Cardiac muscle cell (in vitro differentiated cells and primary cell): ENCODE measurements at regions not wholly inside any gene's neighbourhood (a gene's known extent, or its start where the extent isn't known, plus 50 kb on each side); places are given as distances from the start of the nearest gene placed in this dataset.

Experiments
- DNase-seq, 2 donors: peaks; one replicate each; pipeline versions ENCODE4 v3.0.0 to v3.0.0-alpha.2; 2010 to 2017; ENCODE audit warnings: low read depth in 1 of 2, low spot score in 1 of 2
- H3K27ac ChIP-seq: fragments of 200-600 bp; sonication (generic); 2 replicates; pipeline ENCODE4 v1.5.1; 2016
- H3K27me3 ChIP-seq: fragments of 200-600 bp; sonication (generic); 2 replicates; pipeline ENCODE4 v1.6.0; 2016; ENCODE audit warnings: control low read depth
- H3K36me3 ChIP-seq: fragments of 200-600 bp; sonication (generic); 2 replicates; pipeline ENCODE4 v1.5.1; 2016; ENCODE audit warnings: control low read depth
- H3K4me1 ChIP-seq: fragments of 200-600 bp; sonication (generic); 2 replicates; pipeline ENCODE4 v1.8.1; 2017; ENCODE audit warnings: low read depth, mild to moderate bottlenecking, mixed run types
- H3K4me3 ChIP-seq: fragments of 200-600 bp; sonication (generic); 2 replicates; pipeline ENCODE4 v1.5.1; 2016; ENCODE audit warnings: mild to moderate bottlenecking
- H3K9me3 ChIP-seq: fragments of 200-600 bp; sonication (generic); 2 replicates; pipeline ENCODE4 v1.5.1; 2017; ENCODE audit warnings: low read depth, mild to moderate bottlenecking, control low read depth
- TF ChIP-seq, protein P1 (sequence below): IDR thresholded peaks from 2 replicates; pipeline ENCODE4 v1.5.1; 2012; ENCODE audit warnings: low read depth, mild to moderate bottlenecking, low read length

DNA sequence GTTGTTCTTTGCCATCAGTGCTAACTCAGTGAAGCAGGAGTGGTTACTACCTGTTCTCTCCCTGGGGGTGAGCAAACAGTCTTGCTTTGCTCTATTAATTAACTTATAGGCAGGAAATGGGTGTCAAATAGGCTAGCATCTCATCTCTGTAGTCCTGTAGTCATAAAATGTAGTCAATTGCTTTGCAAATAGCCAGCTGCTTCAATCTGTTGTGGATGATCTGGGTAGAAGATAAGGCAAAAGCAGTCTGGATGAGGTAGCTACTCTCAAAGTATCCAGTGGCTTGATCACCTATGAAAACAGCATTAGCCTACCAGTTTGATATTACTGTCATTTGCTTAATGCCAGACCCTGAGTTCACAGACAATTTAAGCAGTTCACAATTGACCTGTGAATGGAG lies 369.0 kb upstream of the TMTC1 start:
- no peak overlapping the region for H3K4me3 ChIP-seq
- DNase-seq, result no peak
- no peaks in the 10 kb centered on the region for H3K9me3 ChIP-seq
- H3K36me3 ChIP-seq, result no peaks in the 10 kb centered on the region
- H3K27ac ChIP-seq, result no peak overlapping the region
- H3K27me3 ChIP-seq, result no peaks in the 10 kb centered on the region
- TF ChIP-seq, protein P1, sequence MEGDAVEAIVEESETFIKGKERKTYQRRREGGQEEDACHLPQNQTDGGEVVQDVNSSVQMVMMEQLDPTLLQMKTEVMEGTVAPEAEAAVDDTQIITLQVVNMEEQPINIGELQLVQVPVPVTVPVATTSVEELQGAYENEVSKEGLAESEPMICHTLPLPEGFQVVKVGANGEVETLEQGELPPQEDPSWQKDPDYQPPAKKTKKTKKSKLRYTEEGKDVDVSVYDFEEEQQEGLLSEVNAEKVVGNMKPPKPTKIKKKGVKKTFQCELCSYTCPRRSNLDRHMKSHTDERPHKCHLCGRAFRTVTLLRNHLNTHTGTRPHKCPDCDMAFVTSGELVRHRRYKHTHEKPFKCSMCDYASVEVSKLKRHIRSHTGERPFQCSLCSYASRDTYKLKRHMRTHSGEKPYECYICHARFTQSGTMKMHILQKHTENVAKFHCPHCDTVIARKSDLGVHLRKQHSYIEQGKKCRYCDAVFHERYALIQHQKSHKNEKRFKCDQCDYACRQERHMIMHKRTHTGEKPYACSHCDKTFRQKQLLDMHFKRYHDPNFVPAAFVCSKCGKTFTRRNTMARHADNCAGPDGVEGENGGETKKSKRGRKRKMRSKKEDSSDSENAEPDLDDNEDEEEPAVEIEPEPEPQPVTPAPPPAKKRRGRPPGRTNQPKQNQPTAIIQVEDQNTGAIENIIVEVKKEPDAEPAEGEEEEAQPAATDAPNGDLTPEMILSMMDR, result no peak
- no peaks in the 10 kb centered on the region for H3K4me1 ChIP-seq

- no peak overlapping the region for H3K4me3 ChIP-seq
- H3K27me3 ChIP-seq, result no peaks in the 10 kb centered on the region
- no peak for DNase-seq
These were observed 368.1 kb upstream of the TMTC1 start for GRCh38 chr12:30151831-30152230.

DNA sequence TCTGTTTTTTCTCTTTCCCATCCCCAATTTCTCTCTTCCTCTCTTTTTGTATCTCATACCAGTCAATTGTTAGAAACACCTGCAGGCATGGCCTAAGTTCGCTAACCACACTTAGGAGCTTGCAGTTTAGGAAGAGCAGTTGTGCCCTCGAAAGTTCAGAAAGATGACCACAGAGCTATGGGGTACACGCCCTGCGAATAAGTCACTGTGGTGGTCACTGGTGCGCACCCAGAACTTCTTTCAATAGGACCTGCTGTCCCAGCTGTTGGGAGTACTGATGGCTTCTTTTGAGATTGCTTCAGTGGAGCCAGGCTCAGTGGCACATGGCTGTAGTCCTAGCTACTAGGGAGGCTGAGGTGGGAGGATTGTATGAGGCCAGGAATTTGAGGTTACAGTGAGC lies 362.8 kb upstream of the TMTC1 start:
- DNase-seq, result no peak
- H3K27me3 ChIP-seq, result peaks cover 16% of the 10 kb centered on the region
- no peaks in the 10 kb centered on the region for H3K36me3 ChIP-seq
- no peak overlapping the region for H3K4me3 ChIP-seq
- H3K4me1 ChIP-seq, result no peaks in the 10 kb centered on the region
- H3K27ac ChIP-seq, result no peak overlapping the region
- H3K9me3 ChIP-seq, result no peaks in the 10 kb centered on the region
- TF ChIP-seq, protein P1, result no peak

More at GRCh38 chr12:30151831-30152230, 368.1 kb upstream of the TMTC1 start:
- H3K27ac ChIP-seq, result no peak overlapping the region
- no peaks in the 10 kb centered on the region for H3K9me3 ChIP-seq
- no peaks in the 10 kb centered on the region for H3K4me1 ChIP-seq
- H3K36me3 ChIP-seq, result no peaks in the 10 kb centered on the region
- TF ChIP-seq, protein P1, result no peak

DNA sequence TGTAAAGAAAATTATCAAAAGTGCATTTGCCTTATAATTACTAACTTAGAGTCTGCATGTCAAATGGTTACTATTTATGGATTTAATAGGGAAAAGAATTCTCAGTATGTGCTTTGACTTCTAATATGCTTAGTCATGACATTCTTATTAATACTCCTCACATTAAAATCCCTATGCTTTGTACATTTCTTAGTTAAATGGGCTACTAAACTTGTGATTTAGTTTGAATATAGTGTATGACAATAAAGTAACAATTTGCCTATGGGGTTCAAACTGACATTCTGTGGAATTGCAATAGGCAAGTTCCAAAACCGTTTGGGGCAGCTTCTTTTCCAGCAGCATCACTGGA lies 361.9 kb upstream of the TMTC1 start:
- Histone ChIP-seq H3K27me3 (peaks cover 16% of the 10 kb centered on the region), H3K9me3 (no peaks in the 10 kb centered on the region), H3K27ac (no peak overlapping the region), H3K36me3 (no peaks in the 10 kb centered on the region), H3K4me3 (no peak overlapping the region), H3K4me1 (no peaks in the 10 kb centered on the region)
- TF ChIP-seq, protein P1, result no peak
- no peak for DNase-seq

GRCh38 chr12:30144777-30145683 lies 361.3 kb upstream of the TMTC1 start:
- H3K4me3 ChIP-seq, result no peak overlapping the region
- H3K36me3 ChIP-seq, result no peaks in the 10 kb centered on the region
- no peaks in the 10 kb centered on the region for H3K4me1 ChIP-seq
- no peak overlapping the region for H3K27ac ChIP-seq
- TF ChIP-seq, protein P1, result no peak
- peaks cover 16% of the 10 kb centered on the region for H3K27me3 ChIP-seq
- DNase-seq, result no peak
- H3K9me3 ChIP-seq, result no peaks in the 10 kb centered on the region
